GM12872 (cell line): ENCODE measurements at regions not wholly inside any gene's neighbourhood (a gene's known extent, or its start where the extent isn't known, plus 50 kb on each side); places are given as distances from the start of the nearest gene placed in this dataset.

Experiments
- CTCF ChIP-seq: IDR thresholded peaks from 3 replicates; pipeline ENCODE4 v1.5.1; 2011; ENCODE audit warnings: low read depth, mild to moderate bottlenecking, low read length, moderate library complexity; ENCODE audit not compliant: insufficient read depth

- TF ChIP-seq CTCF: no peak
Measured at GRCh38 chr2:67294218-67294617, 102.9 kb upstream of the ETAA1 start.

GRCh38 chr2:67295406-67295805 is 101.7 kb upstream of the ETAA1 start:
- TF ChIP-seq CTCF: no peak

GRCh38 chr2:67295851-67296250 is 101.3 kb upstream of the ETAA1 start:
- TF ChIP-seq CTCF: no peak

- TF ChIP-seq CTCF: no peak
Measured at GRCh38 chr2:67304300-67304890, 92.7 kb upstream of the ETAA1 start.

- TF ChIP-seq CTCF: no peak
Measured at GRCh38 chr2:67309281-67309680, 87.9 kb upstream of the ETAA1 start.

GRCh38 chr2:67311536-67311935 is 85.6 kb upstream of the ETAA1 start:
- no peak for TF ChIP-seq CTCF

GRCh38 chr2:67312871-67313270 is 84.3 kb upstream of the ETAA1 start:
- no peak for TF ChIP-seq CTCF

GRCh38 chr2:67313536-67313935 is 83.6 kb upstream of the ETAA1 start:
- no peak for TF ChIP-seq CTCF
